HepG2 (cell line): ENCODE measurements at regions not wholly inside any gene's neighbourhood (a gene's known extent, or its start where the extent isn't known, plus 50 kb on each side); places are given as distances from the start of the nearest gene placed in this dataset.

ENCODE experiments used
- ATAC-seq: fragments of 200-7000 bp; cut with Tn5 transposase; 3 replicates; pipeline ENCODE4 v1.9.1; 2020; ENCODE audit warnings: mild to moderate bottlenecking, moderate library complexity
- BruUV-seq: library from RNA; stranded (reverse); fragments of 400-500 nt; replicated peaks from 2 replicates; lab custom pipeline; 2021; lab: Mats Ljungman, UMichigan
- CTCF ChIA-PET: fragments of 300-600 bp; formaldehyde crosslinking; extraction: SDS; loops from one replicate; lab custom pipeline; 2021; ENCODE audit warnings: low total read pairs, inconsistent platforms, low intra/inter-chr PET ratio; lab: Yijun Ruan, JAX
- POLR2A ChIA-PET: fragments of 350-600 bp; sonication (Branson Sonifier 250); formaldehyde crosslinking; loops from one replicate; lab custom pipeline; 2020; ENCODE audit warnings: antibody characterized with exemption, inconsistent platforms; lab: Yijun Ruan, JAX
- DNase-seq: peaks from one replicate; pipeline ENCODE4 v3.0.0-alpha.2; 2015; ENCODE audit warnings: low spot score
- FAIRE-seq: peaks from 3 replicates; lab custom pipeline; 2011; peaks lifted over from hg19 to GRCh38; lab: Jason Lieb, UNC
- H2AFZ ChIP-seq: one replicate; pipeline ENCODE4 v1.6.1; 2011; ENCODE audit warnings: low read length, inconsistent platforms
- H3K27ac ChIP-seq: fragments of 300-600 bp; 3 replicates; pipeline ENCODE4 v1.8.0; 2011; ENCODE audit warnings: mixed run types, mild to moderate bottlenecking, mixed read lengths, low read length, inconsistent platforms; ENCODE audit not compliant: insufficient read depth; ENCODE audit errors: extremely low read length
- H3K27me3 ChIP-seq, 2 experiments: fragments of 200-600 bp in 1 of 2; 2 replicates in 1 of 2; 3 replicates in 1 of 2; pipeline versions ENCODE4 v1.6.0 to v1.8.0; 2011; ENCODE audit warnings: low read length in 2 of 2, mild to moderate bottlenecking in 2 of 2, moderate library complexity in 2 of 2, inconsistent platforms in 1 of 2; ENCODE audit not compliant: insufficient read depth in 2 of 2, control insufficient read depth in 1 of 2
- H3K36me3 ChIP-seq, 2 experiments: fragments of 200-600 bp in 1 of 2; replicated peaks in 1 of 2; 2 replicates in 1 of 2; 3 replicates in 1 of 2; pipeline versions ENCODE4 v1.5.1 to v1.8.0; 2011; ENCODE audit warnings: low read length in 2 of 2, inconsistent platforms in 1 of 2; ENCODE audit not compliant: insufficient read depth in 2 of 2, control insufficient read depth in 1 of 2
- H3K4me1 ChIP-seq: 2 replicates; pipeline ENCODE4 v1.5.1; 2012; ENCODE audit warnings: low read length, inconsistent platforms; ENCODE audit not compliant: insufficient read depth
- H3K4me2 ChIP-seq: 2 replicates; pipeline ENCODE4 v1.6.0; 2011; ENCODE audit warnings: low read depth, low read length, inconsistent platforms
- H3K4me3 ChIP-seq, 3 experiments: fragments of 200-600 bp in 1 of 3; sonication (generic), shearing (Covaris generic) in 1 of 3; replicated peaks in 1 of 3; 2 replicates each; pipeline ENCODE4 v1.5.1; 2011 to 2016; ENCODE audit warnings: low read length in 3 of 3, inconsistent platforms in 2 of 3, low read depth in 2 of 3, mild to moderate bottlenecking in 2 of 3, control low read depth in 1 of 3, mixed read lengths in 1 of 3; ENCODE audit not compliant: insufficient read depth in 1 of 3
- H3K79me2 ChIP-seq: one replicate; pipeline ENCODE4 v1.6.1; 2011; ENCODE audit warnings: low read length, inconsistent platforms; ENCODE audit not compliant: insufficient read depth
- H3K9ac ChIP-seq: 2 replicates; pipeline ENCODE4 v1.6.0; 2011; ENCODE audit warnings: mild to moderate bottlenecking, low read depth, low read length, inconsistent platforms; ENCODE audit not compliant: insufficient read depth
- H3K9me3 ChIP-seq: 2 replicates; pipeline ENCODE4 v1.5.1; 2012; ENCODE audit warnings: mild to moderate bottlenecking, low read length
- H4K20me1 ChIP-seq: 2 replicates; pipeline ENCODE4 v1.6.0; 2011; ENCODE audit warnings: inconsistent platforms, mild to moderate bottlenecking, low read length, moderate library complexity; ENCODE audit not compliant: insufficient read depth
- ATF4 ChIP-seq, 2 experiments: fragments of 450-650 bp in 1 of 2; sonication (generic) in 1 of 2; formaldehyde crosslinking; IDR thresholded peaks; 2 replicates each; pipeline versions ENCODE4 v1.5.0 to v1.8.0; 2020 to 2022; ENCODE audit warnings: mild to moderate bottlenecking in 1 of 2, missing genetic modification reagents in 1 of 2
- CTCF ChIP-seq: sonication (generic); formaldehyde crosslinking; IDR thresholded peaks from 2 replicates; pipeline ENCODE4 v1.5.0; 2020; ENCODE audit warnings: mild to moderate bottlenecking, missing genetic modification reagents, moderate library complexity
- GATAD2A ChIP-seq: IDR thresholded peaks from 2 replicates; pipeline ENCODE4 v1.6.1; 2016
- HDAC2 ChIP-seq: sonication (generic); formaldehyde crosslinking; IDR thresholded peaks from 2 replicates; pipeline ENCODE4 v1.4.0; 2020; ENCODE audit warnings: missing genetic modification reagents
- HOXD1 ChIP-seq: sonication (generic); formaldehyde crosslinking; IDR thresholded peaks from 2 replicates; pipeline ENCODE4 v1.5.0; 2020; ENCODE audit warnings: missing genetic modification reagents
- MATR3 ChIP-seq: sonication (generic); formaldehyde crosslinking; IDR thresholded peaks from 2 replicates; pipeline ENCODE4 v1.4.0; 2020; ENCODE audit warnings: missing genetic modification reagents
- NCOR1 ChIP-seq: fragments of 200-600 bp; sonication (generic); IDR thresholded peaks from 2 replicates; pipeline ENCODE4 v1.7.0; 2017; ENCODE audit warnings: antibody characterized with exemption, low read length, borderline replicate concordance
- NKX3-1 ChIP-seq: sonication (generic); formaldehyde crosslinking; IDR thresholded peaks from 2 replicates; pipeline ENCODE4 v1.5.0; 2020; ENCODE audit warnings: missing genetic modification reagents
- RAD21 ChIP-seq: fragments of 450-650 bp; formaldehyde crosslinking; IDR thresholded peaks from 2 replicates; pipeline ENCODE4 v1.5.0; 2020; ENCODE audit warnings: mild to moderate bottlenecking
- SALL1 ChIP-seq: sonication (generic); formaldehyde crosslinking; IDR thresholded peaks from 2 replicates; pipeline ENCODE4 v1.8.0; 2022; ENCODE audit warnings: mild to moderate bottlenecking, missing genetic modification reagents
- TBL1XR1 ChIP-seq: fragments of 150-350 bp; IDR thresholded peaks from 2 replicates; pipeline ENCODE4 v1.6.1; 2014; ENCODE audit warnings: borderline replicate concordance, low read length; ENCODE audit not compliant: partially characterized antibody
- UBTF ChIP-seq: sonication (generic); formaldehyde crosslinking; IDR thresholded peaks from 2 replicates; pipeline ENCODE4 v1.4.0; 2020; ENCODE audit warnings: mild to moderate bottlenecking, missing genetic modification reagents
- ZNF180 ChIP-seq: sonication (generic); formaldehyde crosslinking; IDR thresholded peaks from 2 replicates; pipeline ENCODE4 v1.4.0; 2020; ENCODE audit warnings: low read depth, missing genetic modification reagents, borderline replicate concordance
- ZNF224 ChIP-seq: sonication (generic); formaldehyde crosslinking; IDR thresholded peaks from 2 replicates; pipeline ENCODE4 v1.5.0; 2020; ENCODE audit warnings: mild to moderate bottlenecking, missing genetic modification reagents
- ZNF225 ChIP-seq: sonication (generic); formaldehyde crosslinking; IDR thresholded peaks from 2 replicates; pipeline ENCODE4 v1.4.0; 2020; ENCODE audit warnings: mild to moderate bottlenecking, missing genetic modification reagents
- ZNF280B ChIP-seq: sonication (generic); formaldehyde crosslinking; IDR thresholded peaks from 2 replicates; pipeline ENCODE4 v1.5.0; 2020; ENCODE audit warnings: missing genetic modification reagents, mild to moderate bottlenecking, borderline replicate concordance
- ZNF343 ChIP-seq: sonication (generic); formaldehyde crosslinking; IDR thresholded peaks from 2 replicates; pipeline ENCODE4 v1.4.0; 2020; ENCODE audit warnings: mild to moderate bottlenecking, missing genetic modification reagents
- ZNF496 ChIP-seq: sonication (generic); formaldehyde crosslinking; IDR thresholded peaks from 2 replicates; pipeline ENCODE4 v1.8.1; 2023; ENCODE audit warnings: mild to moderate bottlenecking, moderate library complexity, missing genetic modification reagents; ENCODE audit not compliant: insufficient replicate concordance
- ZNF629 ChIP-seq: sonication (generic); formaldehyde crosslinking; conservative IDR thresholded peaks from 2 replicates; pipeline ENCODE4 v1.5.0; 2020; ENCODE audit warnings: missing genetic modification reagents
- WGBS: methylation state at CpG from one replicate; pipeline ENCODE4 v1.1.6; 2017; ENCODE audit warnings: low lambda C conversion rate; 5-methylcytosine and 5-hydroxymethylcytosine counted together
- in situ Hi-C: cut with HindIII; loops from 2 replicates; pipeline ENCODE4 v1.10.0; 2017; ENCODE audit warnings: low pct_unique_long_range_greater_than_20kb; ENCODE audit not compliant: extremely low pct_ligation_motif_present
- intact Hi-C: fragments of 100-400 bp; cut with micrococcal nuclease; formaldehyde crosslinking; loops from one replicate; pipeline ENCODE4 v1.10.0; 2022; ENCODE audit not compliant: unreplicated experiment

GRCh38 chr2:62423235-62423634 lies 82.8 kb downstream of the TMEM17 start (continued):
- TF ChIP-seq ZNF496 (CRISPR knock-in tag) (no peak), RAD21 (CRISPR knock-in tag) (peak; percentile 46), ZNF180 (CRISPR knock-in tag) (no peak), HDAC2 (no peak), NCOR1 (no peak), CTCF (CRISPR knock-in tag) (peak; percentile 72), SALL1 (CRISPR knock-in tag) (0 out of 2 replicates have a peak, but pooled peaks have one; percentile 31), ZNF629 (CRISPR knock-in tag) (no peak), GATAD2A (0 out of 2 replicates have a peak, but pooled peaks have one; percentile 8)

- intact Hi-C loops (no loop called here), in situ Hi-C loops (loop anchor here (25.0 kb wide), 1 partner anchor 647 kb away; the partner anchor contains the start of gene OTX1)
- no peaks in the 10 kb centered on the region for H3K9me3 ChIP-seq
- BruUV-seq: no TSS peak
- peak overlapping the region; percentile 33 for H3K4me2 ChIP-seq
- no peak overlapping the region for H3K27ac ChIP-seq
- no peaks in the 10 kb centered on the region for H3K79me2 ChIP-seq
- no peaks in the 10 kb centered on the region for H3K36me3 ChIP-seq
- ChIA-PET POLR2A (no interaction called here), CTCF (no interaction called here)
- ATAC-seq (no peak), DNase-seq (no peak), FAIRE-seq (no peak)
- no peaks in the 10 kb centered on the region; a peak in 1 of 5 replicates for H3K27me3 ChIP-seq
- H4K20me1 ChIP-seq: no peaks in the 10 kb centered on the region
- H3K4me3 ChIP-seq: no peak overlapping the region
- WGBS: 24% methylated on average over 2 of the region's 2 CpGs
- peaks cover 39% of the 10 kb centered on the region for H3K4me1 ChIP-seq
- TF ChIP-seq ZNF224 (no peak), ZNF343 (CRISPR knock-in tag) (no peak), MATR3 (no peak), NKX3-1 (CRISPR knock-in tag) (no peak), TBL1XR1 (no peak), ATF4 (CRISPR knock-in tag; IDR thresholded peaks at IDR 0.05) (no peak), UBTF (CRISPR knock-in tag) (no peak), ZNF225 (CRISPR knock-in tag) (no peak), HOXD1 (CRISPR knock-in tag) (no peak), ZNF280B (no peak)
- no peak overlapping the region for H2AFZ ChIP-seq
- H3K9ac ChIP-seq: no peak overlapping the region
Observed at GRCh38 chr2:62415518-62415917, 90.5 kb downstream of the TMEM17 start.
